ENCODE measurements at regions not wholly inside any gene's neighbourhood (a gene's known extent, or its start where the extent isn't known, plus 50 kb on each side); places are given as distances from the start of the nearest gene placed in this dataset.

DNA sequence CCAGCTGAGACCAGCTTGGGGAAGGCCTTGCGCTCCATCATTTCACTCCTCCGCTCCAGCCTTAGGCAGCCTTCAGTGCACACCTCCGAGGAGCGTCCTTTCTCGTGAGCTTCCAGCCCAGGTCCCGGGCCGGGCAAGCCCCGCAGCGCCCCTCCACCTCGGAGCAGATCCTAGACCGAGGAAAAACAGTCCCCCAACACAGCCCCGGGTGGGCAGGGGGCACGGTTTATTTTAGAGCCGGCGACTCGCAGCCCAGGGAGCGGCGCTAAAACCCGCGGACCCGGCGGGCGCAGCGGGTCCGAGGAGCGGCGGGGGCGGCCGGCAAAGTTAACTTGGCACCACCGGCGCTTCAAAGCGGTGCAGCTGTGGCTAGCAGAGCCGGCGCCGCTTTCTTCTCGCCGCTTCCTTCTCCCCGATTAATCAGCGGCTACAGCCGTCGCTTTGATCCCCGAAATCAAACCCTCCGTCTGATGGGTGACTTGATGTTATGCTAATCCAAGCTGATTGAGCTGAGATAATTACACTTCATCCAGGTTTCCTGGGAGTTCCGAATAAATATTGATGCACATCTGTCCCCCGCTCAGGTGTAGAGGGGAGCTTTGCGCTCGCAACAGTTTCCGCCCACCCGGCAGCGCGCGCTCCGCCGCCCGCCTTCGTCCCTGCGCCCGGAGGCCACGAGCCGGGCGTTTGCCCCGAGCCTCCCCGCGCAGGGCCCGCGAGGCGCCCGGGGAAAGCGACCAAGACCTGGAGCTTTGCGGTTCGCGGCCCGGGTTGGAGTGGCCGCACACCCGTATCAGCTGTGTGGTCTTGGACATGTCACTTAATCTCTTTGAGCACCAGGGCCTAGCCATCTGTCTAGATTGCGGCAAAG is 192.7 kb downstream of the BUD13 start:
- in situ Hi-C loops (cut with HindIII; ENCODE audit: low sequenced_read_pairs) = no loop called here
- DNase-seq (ENCODE audit: low spot score) = no peak

- in situ Hi-C loops (cut with HindIII; ENCODE audit: low sequenced_read_pairs) = no loop called here
- peak; percentile 68 for DNase-seq (ENCODE audit: low spot score)
Observed at GRCh38 chr11:116579031-116579653, 193.6 kb downstream of the BUD13 start.

DNA sequence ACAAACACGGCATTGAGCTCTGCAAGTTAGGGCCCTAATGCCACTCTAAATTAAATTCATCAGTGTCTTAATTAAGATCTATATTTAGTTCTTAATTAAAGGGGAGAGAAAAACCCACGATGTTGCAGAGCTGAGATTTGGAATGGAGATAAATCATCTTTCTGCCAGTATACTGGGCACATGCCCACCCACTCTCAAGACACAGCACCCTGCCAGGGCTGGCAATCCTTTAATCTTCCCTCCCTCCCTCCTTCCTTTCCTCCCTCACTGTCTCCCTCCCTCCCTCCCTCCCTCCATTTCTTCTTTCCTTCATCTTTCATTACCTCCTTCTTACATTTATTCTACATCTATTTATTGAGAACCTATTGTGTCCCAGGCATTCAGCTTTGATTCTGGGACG is 194.8 kb downstream of the BUD13 start:
- in situ Hi-C loops (cut with HindIII; ENCODE audit: low sequenced_read_pairs) = no loop called here
- DNase-seq (ENCODE audit: low spot score) = no peak

- DNase-seq (ENCODE audit: low spot score) = no peak
- in situ Hi-C loops (cut with HindIII; ENCODE audit: low sequenced_read_pairs) = no loop called here
Observed at GRCh38 chr11:116577273-116577672, 195.5 kb downstream of the BUD13 start.

- in situ Hi-C loops (cut with HindIII; ENCODE audit: low sequenced_read_pairs) = no loop called here
- no peak for DNase-seq (ENCODE audit: low spot score)
Observed at GRCh38 chr11:116576526-116576925, 196.3 kb downstream of the BUD13 start.

- no peak for DNase-seq (ENCODE audit: low spot score)
- in situ Hi-C loops (cut with HindIII; ENCODE audit: low sequenced_read_pairs) = no loop called here
Observed at GRCh38 chr11:116567721-116568242, 205.0 kb downstream of the BUD13 start.

GRCh38 chr11:116563712-116564047 is 209.1 kb downstream of the BUD13 start:
- in situ Hi-C loops (cut with HindIII; ENCODE audit: low sequenced_read_pairs) = no loop called here
- no peak for DNase-seq (ENCODE audit: low spot score)

- peak; percentile 33 for DNase-seq (ENCODE audit: low spot score)
- in situ Hi-C loops (cut with HindIII; ENCODE audit: low sequenced_read_pairs) = no loop called here
Observed at GRCh38 chr11:116563028-116563711, 209.6 kb downstream of the BUD13 start.

- DNase-seq (ENCODE audit: low spot score) = no peak
- in situ Hi-C loops (cut with HindIII; ENCODE audit: low sequenced_read_pairs) = no loop called here
Observed at GRCh38 chr11:116560589-116560988, 212.2 kb downstream of the BUD13 start.

DNA sequence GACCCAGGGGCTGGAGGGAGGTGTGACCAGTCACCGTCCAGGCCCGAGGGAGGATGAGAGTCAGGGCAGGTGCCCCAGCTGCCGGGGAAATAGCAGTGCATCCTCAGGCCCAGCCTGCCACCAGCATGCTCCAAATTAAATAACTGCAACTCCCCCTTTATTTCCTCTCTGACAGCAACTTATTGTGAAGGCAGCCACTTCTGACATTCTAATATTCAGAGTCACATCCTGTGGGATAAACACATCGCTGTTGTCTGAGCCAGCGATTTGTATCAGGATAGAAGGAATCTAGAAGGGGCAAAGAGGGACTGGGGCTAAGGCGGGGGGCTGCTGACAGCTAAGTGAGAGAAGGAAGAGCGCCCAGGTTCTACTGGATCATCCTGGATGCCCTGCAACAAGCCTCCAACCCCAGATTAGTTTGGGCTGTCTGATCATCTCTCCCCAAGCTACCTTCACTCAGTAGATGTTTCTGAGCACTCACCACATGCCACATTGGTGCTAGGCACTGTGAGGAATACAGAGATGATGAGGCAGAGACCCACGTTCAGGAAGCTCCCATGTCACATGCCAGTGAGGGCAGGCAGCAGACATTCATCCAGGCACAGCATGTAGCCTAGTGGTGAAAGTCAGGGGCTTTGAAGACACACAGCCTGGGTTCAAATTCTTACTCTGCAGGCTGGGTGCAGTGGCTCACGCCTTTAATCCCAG is 214.1 kb downstream of the BUD13 start:
- DNase-seq (ENCODE audit: low spot score) = no peak
- in situ Hi-C loops (cut with HindIII; ENCODE audit: low sequenced_read_pairs) = no loop called here

DNA sequence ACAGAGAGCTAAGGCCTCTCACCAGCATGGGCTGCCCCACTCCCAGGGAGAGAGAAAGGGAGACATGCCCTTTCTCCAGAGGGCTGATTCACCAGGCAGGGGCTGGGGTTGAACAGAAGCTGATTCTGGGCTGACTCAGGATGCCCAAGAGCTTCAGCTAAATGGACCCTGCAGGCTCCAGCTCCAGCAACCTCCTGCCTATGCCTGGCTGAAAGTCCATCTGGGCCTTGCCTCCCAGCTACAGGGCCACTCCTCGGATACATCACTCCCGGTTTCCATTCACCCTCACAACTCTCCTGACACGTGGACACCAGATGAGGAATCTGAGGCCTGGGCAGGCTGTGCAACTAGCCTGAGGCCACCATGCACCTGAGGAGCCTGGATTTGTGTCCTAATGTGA is 215.5 kb downstream of the BUD13 start:
- no peak for DNase-seq (ENCODE audit: low spot score)
- in situ Hi-C loops (cut with HindIII; ENCODE audit: low sequenced_read_pairs) = no loop called here

DNA sequence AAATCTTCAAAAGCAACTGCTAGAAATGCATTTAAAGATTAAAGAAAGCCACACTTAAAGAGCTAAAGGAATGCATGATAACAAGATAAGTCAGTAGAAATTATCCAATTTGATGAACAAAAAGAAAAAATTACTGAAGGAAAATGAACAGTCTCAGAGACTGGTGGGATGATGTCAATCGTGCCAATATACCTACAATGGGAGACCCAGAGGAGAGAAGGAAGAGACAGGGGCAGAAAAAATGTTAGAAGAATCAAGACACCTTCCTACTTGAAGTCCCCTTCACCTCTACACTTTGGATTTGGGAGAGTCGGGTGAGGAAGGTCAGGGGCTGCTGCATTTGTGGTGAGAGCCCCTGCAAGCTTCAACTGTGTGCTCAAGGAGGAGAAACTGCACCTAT is 216.3 kb downstream of the BUD13 start:
- in situ Hi-C loops (cut with HindIII; ENCODE audit: low sequenced_read_pairs) = no loop called here
- DNase-seq (ENCODE audit: low spot score) = no peak

DNA sequence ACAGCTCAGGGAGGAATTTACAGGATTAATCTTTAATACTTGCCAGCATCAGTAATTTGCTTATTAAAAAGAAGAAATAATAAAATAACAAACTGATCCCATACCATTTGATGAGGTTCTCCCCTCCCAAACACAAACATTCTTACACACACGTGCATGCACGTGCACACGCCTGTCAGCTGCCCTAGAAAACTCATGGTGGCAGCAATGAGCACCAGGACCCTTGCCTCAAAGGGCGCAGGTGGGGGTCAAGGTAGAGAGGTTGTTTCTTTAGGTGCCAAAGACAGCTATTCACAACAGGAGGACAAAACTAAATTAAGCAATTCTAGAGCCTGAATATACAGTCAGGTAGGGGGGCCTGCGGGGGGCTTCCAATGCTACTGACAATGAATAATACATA is 219.3 kb downstream of the BUD13 start:
- no peak for DNase-seq (ENCODE audit: low spot score)
- in situ Hi-C loops (cut with HindIII; ENCODE audit: low sequenced_read_pairs) = no loop called here

DNA sequence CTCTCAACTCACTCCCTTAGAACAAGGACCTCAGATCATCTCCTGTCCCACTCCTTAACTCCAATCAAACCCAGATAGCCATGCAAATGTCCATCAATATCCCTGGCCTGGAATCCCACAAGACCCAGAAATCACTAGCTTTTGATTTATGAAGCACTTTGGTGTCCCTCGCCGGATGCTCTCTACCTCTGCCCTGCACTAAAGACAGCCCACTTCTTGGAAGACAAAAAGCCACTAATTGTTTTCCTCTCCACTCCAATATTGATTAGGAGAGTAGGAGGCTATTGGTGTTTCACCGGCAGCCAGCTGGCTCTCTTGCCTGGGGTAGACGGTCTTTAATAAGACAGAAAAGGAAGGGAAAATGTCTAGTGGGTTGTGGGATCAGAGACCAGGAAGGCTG is 221.2 kb downstream of the BUD13 start:
- in situ Hi-C loops (cut with HindIII; ENCODE audit: low sequenced_read_pairs) = no loop called here
- DNase-seq (ENCODE audit: low spot score) = no peak

DNA sequence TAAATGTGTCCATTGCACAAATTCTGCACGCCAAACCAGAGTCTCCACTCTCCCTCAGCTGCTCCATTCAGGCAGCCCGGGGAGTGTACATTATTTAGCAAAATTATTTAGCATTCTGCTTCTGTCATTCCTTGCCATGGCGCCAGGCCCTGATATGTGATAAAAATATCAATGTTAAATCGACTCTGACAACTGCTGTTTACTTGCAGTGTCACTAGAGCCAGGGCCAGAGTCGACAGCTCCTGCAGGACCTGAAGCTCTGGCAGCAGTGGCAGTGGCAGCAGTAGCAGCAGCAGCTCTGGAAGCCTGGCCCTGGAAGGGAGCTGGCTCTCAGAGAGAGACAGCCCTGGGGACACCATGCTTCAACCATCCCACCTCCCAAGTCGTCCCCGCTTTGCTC is 224.5 kb downstream of the BUD13 start:
- in situ Hi-C loops (cut with HindIII; ENCODE audit: low sequenced_read_pairs) = no loop called here
- no peak for DNase-seq (ENCODE audit: low spot score)

- DNase-seq (ENCODE audit: low spot score) = no peak
- in situ Hi-C loops (cut with HindIII; ENCODE audit: low sequenced_read_pairs) = no loop called here
Observed at GRCh38 chr11:116547571-116547970, 225.2 kb downstream of the BUD13 start.

DNA sequence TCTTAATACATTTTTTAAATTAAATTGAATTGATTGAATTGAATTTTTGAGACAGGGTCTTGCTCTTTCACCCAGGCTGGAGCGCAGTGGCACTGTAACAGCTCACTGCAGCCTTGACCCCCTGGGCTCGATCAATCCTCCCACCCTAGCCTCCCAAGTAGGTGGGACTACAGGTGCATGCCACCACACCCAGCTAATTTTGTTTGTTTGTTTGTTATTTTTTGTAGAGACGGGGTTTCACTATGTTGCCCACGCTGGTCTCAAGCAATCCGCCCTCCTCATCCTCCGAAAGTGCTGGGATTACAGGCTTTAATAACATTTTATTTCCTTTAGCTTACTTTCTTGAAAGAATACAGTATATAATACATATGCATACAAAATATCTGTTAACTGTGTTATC is 226.9 kb downstream of the BUD13 start:
- in situ Hi-C loops (cut with HindIII; ENCODE audit: low sequenced_read_pairs) = no loop called here
- no peak for DNase-seq (ENCODE audit: low spot score)

- DNase-seq (ENCODE audit: low spot score) = no peak
- in situ Hi-C loops (cut with HindIII; ENCODE audit: low sequenced_read_pairs) = no loop called here
Observed at GRCh38 chr11:116544721-116545120, 228.1 kb downstream of the BUD13 start.

GRCh38 chr11:116543911-116544475 is 228.8 kb downstream of the BUD13 start:
- in situ Hi-C loops (cut with HindIII; ENCODE audit: low sequenced_read_pairs) = no loop called here
- DNase-seq (ENCODE audit: low spot score) = no peak

All from G401 (cell line).